Stimulated activated CD4-positive, alpha-beta T cell treated with anti-CD3 and anti-CD28 coated beads, Interleukin-1b, Interleukin-23, amount 100 ng/mL, for 1 hour (primary cell): ENCODE measurements at regions not wholly inside any gene's neighbourhood (a gene's known extent, or its start where the extent isn't known, plus 50 kb on each side); places are given as distances from the start of the nearest gene placed in this dataset.

ENCODE experiments used
- DNase-seq, 2 donors: peaks; one replicate each; pipeline ENCODE4 v3.0.0-alpha.2; 2020; ENCODE audit warnings: low read depth in 2 of 2

DNA sequence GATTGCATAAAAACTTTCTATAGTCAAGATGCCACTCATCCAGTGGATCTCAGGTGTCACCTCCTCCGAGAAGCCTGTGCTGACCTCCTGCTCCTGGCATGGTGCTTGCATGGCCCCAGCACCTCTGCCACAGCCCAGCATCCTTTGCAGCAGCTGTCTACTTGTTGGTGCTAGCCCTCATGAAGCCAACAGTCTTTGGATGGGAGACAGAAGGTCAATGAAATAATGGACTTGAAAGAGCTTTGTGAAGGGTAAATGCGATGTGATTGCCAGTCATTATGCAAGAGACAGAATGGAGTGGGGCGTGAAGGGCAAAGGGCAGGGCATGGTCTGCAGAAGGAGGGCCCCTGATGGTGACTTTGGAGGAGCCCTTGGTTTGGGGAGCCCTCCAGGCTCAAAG is 63.0 kb upstream of the CLMN start:
- no peak for DNase-seq

DNA sequence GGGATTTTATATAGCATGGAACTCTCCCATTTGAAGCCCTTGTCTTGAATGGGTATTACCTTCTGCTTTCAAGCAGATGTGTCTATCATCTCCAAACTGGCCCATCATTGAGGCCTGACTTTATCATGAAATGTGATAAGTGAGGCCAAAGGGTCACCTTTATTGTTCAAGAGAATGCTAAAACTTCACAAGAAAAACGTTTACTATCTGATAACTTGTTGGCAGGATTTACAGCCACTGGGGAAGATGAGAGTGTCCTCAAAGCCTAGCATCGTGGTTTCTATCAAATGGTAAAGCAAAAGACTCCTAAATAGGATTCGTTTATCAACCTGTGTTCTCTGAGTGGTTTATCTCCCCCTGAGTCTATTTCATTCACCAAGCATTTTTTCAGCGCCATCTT is 62.0 kb upstream of the CLMN start:
- DNase-seq = no peak

DNA sequence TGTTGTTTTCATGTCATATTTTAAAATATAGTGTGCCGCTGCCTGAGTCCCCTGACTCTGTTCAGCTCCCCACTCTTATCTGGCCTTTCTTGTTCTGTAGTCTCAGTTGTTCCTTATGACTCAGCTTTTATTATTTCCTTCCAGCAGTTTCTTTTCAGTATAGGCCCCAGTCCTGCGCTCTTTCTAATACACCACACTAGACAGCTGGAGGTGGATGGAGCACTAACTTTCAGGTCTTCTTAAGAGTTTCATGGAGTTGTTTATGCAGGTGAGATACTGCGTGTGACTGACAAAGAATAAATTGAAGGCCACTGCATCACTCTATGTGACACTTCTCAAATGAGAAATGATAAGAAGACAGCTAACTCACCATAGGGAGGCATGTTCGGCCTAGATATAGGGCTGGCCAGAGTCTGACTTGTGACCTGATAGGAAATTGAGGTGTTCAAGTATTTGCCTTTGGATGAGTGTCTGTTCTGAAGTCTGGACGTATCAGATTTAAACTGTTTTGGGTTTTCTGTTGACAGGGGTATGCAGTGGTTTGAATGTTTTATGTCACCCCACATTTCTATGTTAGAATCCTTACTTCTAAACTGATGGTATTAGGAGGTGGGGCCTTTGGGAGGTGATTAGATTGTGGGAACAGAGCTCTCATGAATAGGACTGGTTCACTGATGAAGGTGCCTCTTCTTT is 60.8 kb upstream of the CLMN start:
- no peak for DNase-seq

DNA sequence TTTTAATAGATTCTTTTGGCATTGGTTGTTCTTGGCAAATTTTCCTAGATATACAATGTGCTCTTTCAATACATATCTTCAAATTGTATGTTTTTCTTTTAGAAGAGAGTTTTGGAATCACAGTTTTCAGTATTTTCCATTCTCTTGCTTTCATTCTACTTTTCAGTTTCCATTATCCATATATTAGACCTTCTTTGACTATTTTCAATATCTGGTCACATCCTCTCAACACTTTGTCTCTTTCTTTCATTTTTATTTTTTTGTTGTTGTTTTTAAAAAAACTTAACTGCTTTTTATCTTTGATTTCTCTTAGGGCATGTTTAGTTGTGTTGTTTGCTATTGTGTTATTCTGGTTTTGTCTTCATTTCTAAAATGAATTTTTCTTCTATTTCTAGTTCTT is 59.9 kb upstream of the CLMN start:
- no peak for DNase-seq

DNA sequence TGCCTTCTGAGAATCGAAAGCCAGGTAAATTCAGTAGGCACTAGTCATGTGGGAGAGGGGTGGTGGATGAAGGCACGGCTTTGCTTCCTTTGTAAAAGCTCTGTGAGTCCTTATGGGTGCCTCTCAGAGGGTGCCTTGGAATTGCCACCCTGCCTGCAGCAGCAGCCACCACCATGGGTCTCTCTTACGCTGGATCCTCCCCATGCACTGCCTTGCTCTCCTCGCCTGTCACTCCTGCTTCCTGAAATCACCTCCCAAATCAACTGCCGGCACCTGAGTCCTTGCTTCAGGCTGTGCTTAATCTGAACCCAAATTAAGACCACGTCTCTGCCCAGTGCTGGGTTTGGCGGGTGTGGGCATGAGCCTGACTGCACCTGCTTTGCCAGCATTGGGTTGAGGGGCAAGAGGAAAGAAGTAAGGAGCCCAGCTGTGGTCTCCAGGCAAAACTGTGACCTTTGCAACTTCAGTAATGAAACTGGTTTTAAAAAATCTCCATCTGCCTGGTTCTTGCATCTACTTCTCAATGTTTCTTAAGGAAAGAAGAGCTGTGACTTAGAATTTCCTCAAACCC is 55.9 kb upstream of the CLMN start:
- DNase-seq = no peak

DNA sequence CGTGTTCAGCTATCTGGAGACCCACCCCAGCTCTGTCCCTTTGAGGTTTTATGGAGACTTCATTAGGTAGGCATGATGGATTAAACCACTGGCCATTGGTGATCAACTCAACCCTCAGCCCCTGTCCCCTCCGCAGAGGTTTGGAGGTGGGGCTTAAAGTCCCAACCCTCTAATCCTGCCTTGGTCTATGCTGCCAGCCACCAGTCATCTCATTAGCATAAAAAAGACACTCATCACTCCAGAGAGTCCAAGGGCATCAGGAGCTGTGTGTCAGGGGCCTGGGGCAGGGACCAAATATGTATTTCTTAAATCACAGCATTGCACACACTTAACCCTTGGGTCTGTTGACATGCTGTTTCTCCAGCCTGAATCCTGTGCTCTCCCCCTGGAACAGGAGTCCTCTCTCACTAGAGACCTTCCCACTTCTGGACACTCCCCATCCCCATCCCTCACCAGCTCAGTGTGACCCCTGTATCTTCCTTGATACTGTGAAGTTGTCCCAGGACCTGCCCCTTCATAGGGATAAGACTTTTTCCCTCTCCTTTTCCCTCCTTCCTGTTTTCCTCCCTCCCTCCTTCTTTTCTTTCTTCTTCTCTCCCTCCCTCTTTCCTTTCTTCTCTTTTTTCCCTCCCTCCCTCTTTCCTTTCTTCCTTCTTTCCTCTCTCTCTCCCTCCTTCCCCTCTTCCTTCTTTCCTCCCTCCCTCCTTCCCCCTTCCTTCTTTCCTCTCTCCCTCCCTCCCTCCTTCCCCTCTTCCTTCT is 54.7 kb upstream of the CLMN start:
- DNase-seq = no peak

DNA sequence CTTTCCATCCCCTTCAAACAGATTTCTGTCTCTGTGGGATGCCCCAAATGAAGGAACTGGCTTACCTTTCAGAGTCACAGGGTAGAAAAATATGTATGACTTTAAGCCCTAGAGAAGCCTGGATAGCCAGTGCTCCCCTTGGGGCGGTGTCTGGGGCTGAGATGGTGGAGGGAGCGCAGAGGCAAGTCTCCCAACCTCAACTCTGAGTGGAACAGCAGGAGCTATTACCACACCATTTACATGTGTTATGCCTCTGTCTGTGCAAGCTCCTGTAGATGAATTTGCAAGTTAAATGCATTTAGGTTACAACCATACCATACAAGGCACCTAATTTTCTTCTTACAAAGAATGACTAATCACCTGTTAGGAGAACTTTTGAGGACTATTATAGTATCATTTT is 50.4 kb upstream of the CLMN start:
- no peak for DNase-seq
